ENCODE measurements at regions not wholly inside any gene's neighbourhood (a gene's known extent, or its start where the extent isn't known, plus 50 kb on each side); places are given as distances from the start of the nearest gene placed in this dataset.

GRCh38 chr4:22245294-22245693 is 270.6 kb downstream of the ADGRA3 start:
- H3K36me3 Mint-ChIP-seq (ENCODE audit: low read depth): no peaks in the 10 kb centered on the region
- Histone ChIP-seq H3K27me3 (ENCODE audit: control insufficient read depth, insufficient read depth, low read length, poor library complexity, severe bottlenecking) (peaks cover 32% of the 10 kb centered on the region), H3K4me1 (ENCODE audit: control insufficient read depth, insufficient read depth, low read length) (no peaks in the 10 kb centered on the region), H3K9ac (ENCODE audit: extremely low read depth, low read length, poor library complexity, severe bottlenecking) (no peak overlapping the region), H3K9me3 (ENCODE audit: control insufficient read depth, low read length) (peaks cover 13% of the 10 kb centered on the region), H3K36me3 (ENCODE audit: control insufficient read depth, insufficient read depth, low read length) (no peaks in the 10 kb centered on the region), H3K4me3 (ENCODE audit: low read length) (no peak overlapping the region), H3K27ac (ENCODE audit: low read depth, low read length) (no peak overlapping the region)
- H3K27me3 Mint-ChIP-seq (ENCODE audit: insufficient read depth): peaks cover 40% of the 10 kb centered on the region
- DNase-seq: no peak
- H3K27ac Mint-ChIP-seq: no peak overlapping the region
- H3K4me3 Mint-ChIP-seq: no peak overlapping the region
- 91 to 94% methylated on average over 2 of the region's 2 CpGs for WGBS, 2 experiments (ENCODE audit: insufficient coverage in 1 of 2, insufficient read length in 1 of 2)
- TF ChIP-seq, protein P1, sequence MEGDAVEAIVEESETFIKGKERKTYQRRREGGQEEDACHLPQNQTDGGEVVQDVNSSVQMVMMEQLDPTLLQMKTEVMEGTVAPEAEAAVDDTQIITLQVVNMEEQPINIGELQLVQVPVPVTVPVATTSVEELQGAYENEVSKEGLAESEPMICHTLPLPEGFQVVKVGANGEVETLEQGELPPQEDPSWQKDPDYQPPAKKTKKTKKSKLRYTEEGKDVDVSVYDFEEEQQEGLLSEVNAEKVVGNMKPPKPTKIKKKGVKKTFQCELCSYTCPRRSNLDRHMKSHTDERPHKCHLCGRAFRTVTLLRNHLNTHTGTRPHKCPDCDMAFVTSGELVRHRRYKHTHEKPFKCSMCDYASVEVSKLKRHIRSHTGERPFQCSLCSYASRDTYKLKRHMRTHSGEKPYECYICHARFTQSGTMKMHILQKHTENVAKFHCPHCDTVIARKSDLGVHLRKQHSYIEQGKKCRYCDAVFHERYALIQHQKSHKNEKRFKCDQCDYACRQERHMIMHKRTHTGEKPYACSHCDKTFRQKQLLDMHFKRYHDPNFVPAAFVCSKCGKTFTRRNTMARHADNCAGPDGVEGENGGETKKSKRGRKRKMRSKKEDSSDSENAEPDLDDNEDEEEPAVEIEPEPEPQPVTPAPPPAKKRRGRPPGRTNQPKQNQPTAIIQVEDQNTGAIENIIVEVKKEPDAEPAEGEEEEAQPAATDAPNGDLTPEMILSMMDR (conservative IDR thresholded peaks at IDR 0.05): no peak
- H3K4me1 Mint-ChIP-seq: no peaks in the 10 kb centered on the region
- peaks cover 3% of the 10 kb centered on the region for H3K9me3 Mint-ChIP-seq

- DNase-seq: no peak
- Mint-ChIP-seq H3K4me1 (peaks cover 6% of the 10 kb centered on the region), H3K4me3 (no peak overlapping the region), H3K9me3 (no peaks in the 10 kb centered on the region), H3K27me3 (ENCODE audit: insufficient read depth) (peaks cover 14% of the 10 kb centered on the region), H3K27ac (no peak overlapping the region), H3K36me3 (ENCODE audit: low read depth) (no peaks in the 10 kb centered on the region)
- no peaks in the 10 kb centered on the region for H3K9me3 ChIP-seq (ENCODE audit: control insufficient read depth, low read length)
- H3K4me3 ChIP-seq (ENCODE audit: low read length): no peak overlapping the region
- no peak overlapping the region for H3K27ac ChIP-seq (ENCODE audit: low read depth, low read length)
- TF ChIP-seq, protein P1 (conservative IDR thresholded peaks at IDR 0.05): no peak
- peaks cover 5% of the 10 kb centered on the region for H3K4me1 ChIP-seq (ENCODE audit: control insufficient read depth, insufficient read depth, low read length)
- H3K9ac ChIP-seq (ENCODE audit: extremely low read depth, low read length, poor library complexity, severe bottlenecking): no peak overlapping the region
- 90 to 100% methylated on average over 1 to 2 of the region's 2 CpGs for WGBS, 2 experiments (ENCODE audit: insufficient coverage in 1 of 2, insufficient read length in 1 of 2)
- no peaks in the 10 kb centered on the region for H3K36me3 ChIP-seq (ENCODE audit: control insufficient read depth, insufficient read depth, low read length)
- peaks cover 5% of the 10 kb centered on the region for H3K27me3 ChIP-seq (ENCODE audit: control insufficient read depth, insufficient read depth, low read length, poor library complexity, severe bottlenecking)
Observed at GRCh38 chr4:22241415-22241814, 274.5 kb downstream of the ADGRA3 start.

- H3K9me3 Mint-ChIP-seq: no peaks in the 10 kb centered on the region
- 94% methylated on average over 4 of the region's 4 CpGs; no CpG with 5 or more reads in 1 of the 2 experiments for WGBS, 2 experiments (ENCODE audit: insufficient coverage in 1 of 2, insufficient read length in 1 of 2)
- H3K36me3 Mint-ChIP-seq (ENCODE audit: low read depth): no peaks in the 10 kb centered on the region
- no peaks in the 10 kb centered on the region for H3K9me3 ChIP-seq (ENCODE audit: control insufficient read depth, low read length)
- H3K36me3 ChIP-seq (ENCODE audit: control insufficient read depth, insufficient read depth, low read length): no peaks in the 10 kb centered on the region
- no peak overlapping the region for H3K4me3 ChIP-seq (ENCODE audit: low read length)
- no peak overlapping the region for H3K9ac ChIP-seq (ENCODE audit: extremely low read depth, low read length, poor library complexity, severe bottlenecking)
- DNase-seq: no peak
- peaks cover 6% of the 10 kb centered on the region for H3K4me1 Mint-ChIP-seq
- peaks cover 5% of the 10 kb centered on the region for H3K27me3 ChIP-seq (ENCODE audit: control insufficient read depth, insufficient read depth, low read length, poor library complexity, severe bottlenecking)
- peaks cover 5% of the 10 kb centered on the region for H3K4me1 ChIP-seq (ENCODE audit: control insufficient read depth, insufficient read depth, low read length)
- TF ChIP-seq, protein P1 (conservative IDR thresholded peaks at IDR 0.05): no peak
- no peak overlapping the region for H3K27ac Mint-ChIP-seq
- H3K27ac ChIP-seq (ENCODE audit: low read depth, low read length): no peak overlapping the region
- H3K4me3 Mint-ChIP-seq: no peak overlapping the region
- H3K27me3 Mint-ChIP-seq (ENCODE audit: insufficient read depth): peaks cover 12% of the 10 kb centered on the region
Observed at GRCh38 chr4:22240814-22241213, 275.1 kb downstream of the ADGRA3 start.

Measured in endodermal cell (in vitro differentiated cells).